ENCODE measurements at regions not wholly inside any gene's neighbourhood (a gene's known extent, or its start where the extent isn't known, plus 50 kb on each side); places are given as distances from the start of the nearest gene placed in this dataset.

- TF ChIP-seq POLR2A (IDR thresholded peaks at IDR 0.05; ENCODE audit: low read depth, low read length) (no peak), EP300 (IDR thresholded peaks at IDR 0.05; ENCODE audit: borderline replicate concordance in 1 of 2, control insufficient read depth in 1 of 2, low read depth in 2 of 2, low read length in 2 of 2) (no peak), CTCF (IDR thresholded peaks at IDR 0.05 in 2 of 3, conservative IDR thresholded peaks at IDR 0.05 in 1 of 3; ENCODE audit: control insufficient read depth in 2 of 3, extremely low read depth in 1 of 3, insufficient read depth in 1 of 3, low read depth in 3 of 3, low read length in 3 of 3) (no peak), IKZF1 (conservative IDR thresholded peaks at IDR 0.05) (no peak), ETV6 (conservative IDR thresholded peaks at IDR 0.05 in 1 of 2, IDR thresholded peaks at IDR 0.05 in 1 of 2; ENCODE audit: borderline replicate concordance in 1 of 2, low read depth in 1 of 2) (no peak), CHD1 (IDR thresholded peaks at IDR 0.05; ENCODE audit: low read depth, low read length) (no peak), ATF3 (IDR thresholded peaks at IDR 0.05; ENCODE audit: borderline replicate concordance, extremely low read depth, low read depth, low read length) (no peak), EZH2 (IDR thresholded peaks at IDR 0.05; ENCODE audit: borderline replicate concordance, control insufficient read depth, low read depth, low read length) (no peak), IRF4 (IDR thresholded peaks at IDR 0.05; ENCODE audit: low read depth, low read length) (no peak), SMAD1 (IDR thresholded peaks at IDR 0.05; ENCODE audit: low read depth, partially characterized antibody) (no peak), RCOR1 (conservative IDR thresholded peaks at IDR 0.05; ENCODE audit: low read depth, low read length) (no peak), JUND (IDR thresholded peaks at IDR 0.05; ENCODE audit: low read depth, low read length) (no peak), MXI1 (IDR thresholded peaks at IDR 0.05; ENCODE audit: low read depth, low read length) (no peak), EGR1 (IDR thresholded peaks at IDR 0.05; ENCODE audit: borderline replicate concordance in 1 of 2, low read depth in 2 of 2, low read length in 2 of 2) (no peak)
These were observed 143.1 kb upstream of the BCOR start for GRCh38 chrX:40240844-40241243.
